H9 (cell line): ENCODE measurements at regions not wholly inside any gene's neighbourhood (a gene's known extent, or its start where the extent isn't known, plus 50 kb on each side); places are given as distances from the start of the nearest gene placed in this dataset.
A peak's percentile ranks its signal among the peaks of the same experiment; 100 is the strongest.

Experiments used
- DNase-seq: peaks from one replicate; pipeline ENCODE4 v3.0.0-alpha.2; 2017
- H2AFZ ChIP-seq: one replicate; pipeline ENCODE4 v1.6.1; 2013; ENCODE audit warnings: mild to moderate bottlenecking, low read length, control low read depth, moderate library complexity
- H2AK5ac ChIP-seq: 2 replicates; pipeline ENCODE4 v1.6.1; 2013; ENCODE audit warnings: low read length, control low read depth, mixed read lengths; ENCODE audit not compliant: insufficient read length
- H2BK120ac ChIP-seq: one replicate; pipeline ENCODE4 v1.6.1; 2013; ENCODE audit warnings: low read depth, mild to moderate bottlenecking, low read length, control low read depth, inconsistent platforms; ENCODE audit not compliant: poor library complexity, severe bottlenecking
- H2BK12ac ChIP-seq: 2 replicates; pipeline ENCODE4 v1.6.1; 2013; ENCODE audit warnings: low read length, control low read depth, mixed read lengths, low read depth; ENCODE audit not compliant: insufficient read length
- H2BK15ac ChIP-seq: 2 replicates; pipeline ENCODE4 v1.6.1; 2013; ENCODE audit warnings: low read depth, low read length, control low read depth
- H2BK20ac ChIP-seq: one replicate; pipeline ENCODE4 v1.6.1; 2013; ENCODE audit warnings: low read depth, mild to moderate bottlenecking, low read length, control low read depth, inconsistent platforms; ENCODE audit not compliant: poor library complexity, severe bottlenecking
- H2BK5ac ChIP-seq: 2 replicates; pipeline ENCODE4 v1.6.1; 2013; ENCODE audit warnings: low read length, control low read depth, mixed read lengths; ENCODE audit not compliant: insufficient read length
- H3K14ac ChIP-seq: 2 replicates; pipeline ENCODE4 v1.6.1; 2013; ENCODE audit warnings: low read length, control low read depth; ENCODE audit not compliant: insufficient read depth
- H3K18ac ChIP-seq: 2 replicates; pipeline ENCODE4 v1.6.1; 2013; ENCODE audit warnings: low read depth, mild to moderate bottlenecking, mixed read lengths, low read length, control low read depth; ENCODE audit not compliant: insufficient read length
- H3K23ac ChIP-seq: 2 replicates; pipeline ENCODE4 v1.6.1; 2013; ENCODE audit warnings: low read length, control low read depth, mixed read lengths, low read depth; ENCODE audit not compliant: insufficient read length
- H3K23me2 ChIP-seq: 2 replicates; pipeline ENCODE4 v1.6.1; 2013; ENCODE audit warnings: low read depth, mild to moderate bottlenecking, mixed read lengths, low read length, control low read depth; ENCODE audit not compliant: insufficient read length, poor library complexity, severe bottlenecking
- H3K27ac ChIP-seq: 2 replicates; pipeline ENCODE4 v1.5.1; 2013; ENCODE audit warnings: low read length, control low read depth, mixed read lengths, low read depth; ENCODE audit not compliant: insufficient read length
- H3K27me3 ChIP-seq: 2 replicates; pipeline ENCODE4 v1.6.1; 2013; ENCODE audit warnings: low read length, control low read depth, inconsistent platforms; ENCODE audit not compliant: insufficient read depth
- H3K4ac ChIP-seq: 2 replicates; pipeline ENCODE4 v1.6.1; 2013; ENCODE audit warnings: low read depth, mild to moderate bottlenecking, control low read depth, inconsistent platforms, low read length, moderate library complexity
- H3K4me1 ChIP-seq: 2 replicates; pipeline ENCODE4 v1.6.1; 2013; ENCODE audit warnings: low read length, control low read depth, inconsistent platforms; ENCODE audit not compliant: insufficient read depth
- H3K4me2 ChIP-seq: 2 replicates; pipeline ENCODE4 v1.6.1; 2013; ENCODE audit warnings: low read length, control low read depth, mixed read lengths; ENCODE audit not compliant: insufficient read length, insufficient read depth
- H3K56ac ChIP-seq: 2 replicates; pipeline ENCODE4 v1.6.1; 2013; ENCODE audit warnings: low read depth, mild to moderate bottlenecking, mixed read lengths, low read length, control low read depth; ENCODE audit not compliant: insufficient read length
- H3K79me1 ChIP-seq: 2 replicates; pipeline ENCODE4 v1.6.1; 2013; ENCODE audit warnings: low read depth, mild to moderate bottlenecking, moderate library complexity, low read length, control low read depth, inconsistent platforms; ENCODE audit not compliant: insufficient read depth, poor library complexity, severe bottlenecking
- H3K79me2 ChIP-seq: 2 replicates; pipeline ENCODE4 v1.6.1; 2013; ENCODE audit warnings: low read length, control low read depth, inconsistent platforms; ENCODE audit not compliant: insufficient read depth
- H3K9ac ChIP-seq: 2 replicates; pipeline ENCODE4 v1.6.1; 2013; ENCODE audit warnings: low read length, control low read depth, mixed read lengths; ENCODE audit not compliant: insufficient read length; ENCODE audit errors: extremely low read depth
- H3K9me3 ChIP-seq: one replicate; pipeline ENCODE4 v1.6.1; 2013; ENCODE audit warnings: low read depth, low read length, inconsistent platforms; ENCODE audit not compliant: control insufficient read depth
- H3T11ph ChIP-seq: one replicate; pipeline ENCODE4 v1.6.1; 2013; ENCODE audit warnings: mild to moderate bottlenecking, low read length, control low read depth, inconsistent platforms
- H4K20me1 ChIP-seq: one replicate; pipeline ENCODE4 v1.6.1; 2013; ENCODE audit not compliant: control insufficient read depth, insufficient read length, insufficient read depth
- H4K5ac ChIP-seq: 2 replicates; pipeline ENCODE4 v1.6.1; 2013; ENCODE audit warnings: low read depth, mild to moderate bottlenecking, mixed read lengths, low read length, control low read depth; ENCODE audit not compliant: insufficient read length
- H4K8ac ChIP-seq: replicated peaks from 2 replicates; pipeline ENCODE4 v1.6.1; 2013; ENCODE audit warnings: low read length, control low read depth, mixed read lengths, low read depth; ENCODE audit not compliant: insufficient read length
- H4K91ac ChIP-seq: 2 replicates; pipeline ENCODE4 v1.6.1; 2013; ENCODE audit warnings: low read depth, mild to moderate bottlenecking, moderate library complexity, mixed read lengths, low read length, control low read depth; ENCODE audit not compliant: insufficient read length
- H3K27ac Mint-ChIP-seq, 3 experiments: 2 replicates in 2 of 3; 3 replicates in 1 of 3; pipeline ENCODE4 v1.8.0; 2020 to 2021; ENCODE audit warnings: mixed read lengths in 3 of 3, mild to moderate bottlenecking in 1 of 3, moderate library complexity in 1 of 3
- H3K27me3 Mint-ChIP-seq: 2 replicates; pipeline ENCODE4 v1.8.0; 2021; ENCODE audit warnings: low read depth, mild to moderate bottlenecking, moderate library complexity, mixed read lengths
- H3K36me3 Mint-ChIP-seq, 3 experiments: 2 replicates in 2 of 3; 3 replicates in 1 of 3; pipeline ENCODE4 v1.8.0; 2020 to 2021; ENCODE audit warnings: low read depth in 3 of 3, mixed read lengths in 3 of 3; ENCODE audit not compliant: insufficient read depth in 1 of 3
- H3K4me1 Mint-ChIP-seq, 2 experiments: 2 replicates each; pipeline ENCODE4 v1.8.0; 2020; ENCODE audit warnings: mixed read lengths in 2 of 2
- H3K4me3 Mint-ChIP-seq, 2 experiments: 2 replicates in 1 of 2; 3 replicates in 1 of 2; pipeline ENCODE4 v1.8.0; 2020 to 2021; ENCODE audit warnings: mild to moderate bottlenecking in 2 of 2, mixed read lengths in 2 of 2, moderate library complexity in 1 of 2
- H3K9me3 Mint-ChIP-seq, 2 experiments: 2 replicates in 1 of 2; 3 replicates in 1 of 2; pipeline ENCODE4 v1.8.0; 2020; ENCODE audit warnings: mild to moderate bottlenecking in 2 of 2, mixed read lengths in 2 of 2, moderate library complexity in 1 of 2
- WGBS: extraction: QIAGEN DNeasy Blood & Tissue Kit; methylation state at CpG from one replicate; pipeline ENCODE4 v1.1.7; 2013; ENCODE audit warnings: missing lambda C conversion rate, low lambda C conversion rate, mixed read lengths; ENCODE audit not compliant: insufficient read length; ENCODE audit errors: extremely low coverage; 5-methylcytosine and 5-hydroxymethylcytosine counted together
- TF ChIP-seq, protein P1 (sequence below): fragments of 200-600 bp; sonication (generic); conservative IDR thresholded peaks from 3 replicates; pipeline ENCODE4 v1.8.0; 2021; ENCODE audit warnings: antibody characterized with exemption, mild to moderate bottlenecking

DNA sequence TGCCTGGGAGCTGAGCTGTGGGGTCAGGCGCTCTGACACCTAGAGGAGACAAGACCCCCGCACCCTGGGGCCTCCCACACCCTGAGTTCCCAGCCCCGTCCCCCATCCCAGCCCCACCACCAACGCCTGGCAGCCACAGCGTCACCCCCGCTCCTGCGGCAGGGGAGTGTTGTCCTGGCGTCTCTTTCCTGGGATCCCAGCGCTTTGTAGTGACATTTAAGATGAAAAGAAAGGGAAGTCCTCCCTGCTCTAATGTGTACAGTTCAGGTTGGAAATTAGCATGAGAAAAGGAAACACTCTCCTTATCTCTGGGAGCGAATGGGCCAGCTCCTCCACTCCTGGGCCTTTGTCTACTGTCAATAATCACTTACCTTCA lies 112.1 kb downstream of the FAM53A start:
- Histone ChIP-seq H3K79me2 (no peaks in the 10 kb centered on the region), H2BK5ac (no peak overlapping the region), H3K4me1 (peaks cover 10% of the 10 kb centered on the region; the same call in 1 of the 2 replicates), H3T11ph (no peak overlapping the region), H4K91ac (no peak overlapping the region), H3K4ac (no peak overlapping the region), H3K27ac (no peak overlapping the region), H3K18ac (no peak overlapping the region), H4K8ac (no peak overlapping the region), H4K5ac (no peak overlapping the region), H3K4me2 (peak overlapping the region; percentile 16), H3K79me1 (no peaks in the 10 kb centered on the region), H3K9me3 (no peaks in the 10 kb centered on the region), H2BK20ac (no peak overlapping the region), H2AFZ (no peak overlapping the region), H3K23me2 (no peaks in the 10 kb centered on the region), H2BK12ac (no peak overlapping the region), H2BK15ac (no peak overlapping the region), H3K14ac (no peak overlapping the region), H2BK120ac (no peak overlapping the region), H3K23ac (no peak overlapping the region), H2AK5ac (no peak overlapping the region), H4K20me1 (no peaks in the 10 kb centered on the region), H3K27me3 (no peaks in the 10 kb centered on the region; the same call in 1 of the 2 replicates), H3K9ac (no peak overlapping the region), H3K56ac (no peak overlapping the region)
- Mint-ChIP-seq H3K36me3 (no peaks in the 10 kb centered on the region), H3K9me3 (peaks cover 0 to 2% of the 10 kb centered on the region in 2 experiments; a peak in 1 of 5 replicates), H3K27ac (0 out of 7 replicates have a peak overlapping the region, but pooled peaks of 1 of the 3 experiments have one; percentile 18), H3K27me3 (peaks cover 20% of the 10 kb centered on the region), H3K4me3 (peak overlapping the region in 1 of 2 experiments; percentile 57; a peak in 2 of 5 replicates), H3K4me1 (peaks cover 23 to 54% of the 10 kb centered on the region in 2 experiments)
- TF ChIP-seq, protein P1, sequence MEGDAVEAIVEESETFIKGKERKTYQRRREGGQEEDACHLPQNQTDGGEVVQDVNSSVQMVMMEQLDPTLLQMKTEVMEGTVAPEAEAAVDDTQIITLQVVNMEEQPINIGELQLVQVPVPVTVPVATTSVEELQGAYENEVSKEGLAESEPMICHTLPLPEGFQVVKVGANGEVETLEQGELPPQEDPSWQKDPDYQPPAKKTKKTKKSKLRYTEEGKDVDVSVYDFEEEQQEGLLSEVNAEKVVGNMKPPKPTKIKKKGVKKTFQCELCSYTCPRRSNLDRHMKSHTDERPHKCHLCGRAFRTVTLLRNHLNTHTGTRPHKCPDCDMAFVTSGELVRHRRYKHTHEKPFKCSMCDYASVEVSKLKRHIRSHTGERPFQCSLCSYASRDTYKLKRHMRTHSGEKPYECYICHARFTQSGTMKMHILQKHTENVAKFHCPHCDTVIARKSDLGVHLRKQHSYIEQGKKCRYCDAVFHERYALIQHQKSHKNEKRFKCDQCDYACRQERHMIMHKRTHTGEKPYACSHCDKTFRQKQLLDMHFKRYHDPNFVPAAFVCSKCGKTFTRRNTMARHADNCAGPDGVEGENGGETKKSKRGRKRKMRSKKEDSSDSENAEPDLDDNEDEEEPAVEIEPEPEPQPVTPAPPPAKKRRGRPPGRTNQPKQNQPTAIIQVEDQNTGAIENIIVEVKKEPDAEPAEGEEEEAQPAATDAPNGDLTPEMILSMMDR = no peak
- WGBS = no CpG with 5 or more reads among the region's 10 CpGs
- DNase-seq = no peak
